GM21360 (cell line): ENCODE measurements at regions not wholly inside any gene's neighbourhood (a gene's known extent, or its start where the extent isn't known, plus 50 kb on each side); places are given as distances from the start of the nearest gene placed in this dataset.
"Not testable (repeated sequence)": the region's sequence is repeated elsewhere in the genome, so short reads cannot be mapped to it uniquely, and the experiment has no call there.

Experiments
- ATAC-seq: cut with Tn5 transposase; IDR thresholded peaks from one replicate; pipeline ENCODE4 v1.9.1; 2021; ENCODE audit warnings: mild to moderate bottlenecking, moderate library complexity; ENCODE audit not compliant: unreplicated experiment

DNA sequence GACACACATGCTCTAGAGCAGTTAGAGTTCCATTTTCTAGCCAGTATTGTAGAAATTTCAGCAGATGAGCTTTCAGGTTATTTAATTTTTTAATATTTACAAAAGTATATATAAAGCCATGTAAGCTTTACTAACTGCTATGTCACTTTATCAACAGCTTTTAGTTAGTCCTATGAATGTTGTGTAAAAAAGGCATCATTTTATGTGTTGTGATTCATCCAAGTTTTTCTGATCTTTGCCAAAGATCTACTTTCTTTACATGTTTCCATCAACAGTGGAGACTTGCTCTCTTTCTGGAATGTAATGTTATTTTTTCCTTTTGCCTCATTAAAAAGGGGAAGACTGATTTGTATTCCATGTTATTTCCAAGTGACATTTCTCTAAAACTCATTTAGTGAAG lies 125.2 kb upstream of the TFPI start:
- ATAC-seq: no peak

DNA sequence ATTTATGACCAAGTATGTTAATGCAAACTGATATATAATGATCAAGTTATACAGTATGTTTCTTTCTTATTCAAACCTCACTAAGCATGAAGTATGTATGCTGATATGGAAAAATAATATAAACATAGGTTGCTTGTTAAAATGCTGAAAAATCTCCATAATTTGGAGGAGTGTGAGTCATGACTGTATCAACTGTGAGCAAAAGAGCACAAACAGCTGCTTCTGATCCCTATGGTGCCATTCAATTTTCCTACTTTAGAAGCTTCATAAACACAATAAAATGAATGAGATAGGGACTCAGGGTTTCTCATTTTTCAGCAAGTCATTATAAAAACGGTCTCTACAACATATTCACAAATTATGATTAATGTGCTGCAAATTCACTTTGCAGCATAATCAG lies 129.9 kb upstream of the TFPI start:
- ATAC-seq: no peak

DNA sequence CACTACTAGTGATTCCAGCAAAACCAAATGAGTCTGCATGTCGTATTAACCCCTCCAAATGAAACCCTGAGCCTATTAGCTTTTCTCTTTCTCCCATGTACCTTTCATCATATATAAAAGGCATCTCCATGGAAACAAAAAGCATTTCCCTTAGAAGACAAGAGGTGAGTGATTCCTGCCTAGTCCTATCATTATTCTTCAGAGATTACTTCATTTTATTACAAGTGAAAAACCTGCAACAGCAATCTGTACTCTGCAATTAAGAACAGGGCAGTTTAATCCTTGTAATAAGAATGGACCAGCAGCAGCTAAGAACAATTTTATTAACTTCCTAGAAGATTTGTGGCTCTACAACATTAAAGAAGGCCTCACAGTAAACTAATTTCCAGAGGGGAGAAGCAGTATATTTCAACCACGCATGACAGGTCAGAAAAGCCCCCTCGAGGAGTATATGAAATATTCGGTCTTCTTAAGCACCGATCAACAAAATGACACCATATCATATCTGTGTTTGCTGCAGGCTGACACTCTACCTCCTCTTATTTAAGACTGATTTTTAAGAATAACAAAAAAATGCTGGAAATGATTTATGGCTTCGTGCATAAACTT lies 132.3 kb upstream of the TFPI start:
- no peak for ATAC-seq

DNA sequence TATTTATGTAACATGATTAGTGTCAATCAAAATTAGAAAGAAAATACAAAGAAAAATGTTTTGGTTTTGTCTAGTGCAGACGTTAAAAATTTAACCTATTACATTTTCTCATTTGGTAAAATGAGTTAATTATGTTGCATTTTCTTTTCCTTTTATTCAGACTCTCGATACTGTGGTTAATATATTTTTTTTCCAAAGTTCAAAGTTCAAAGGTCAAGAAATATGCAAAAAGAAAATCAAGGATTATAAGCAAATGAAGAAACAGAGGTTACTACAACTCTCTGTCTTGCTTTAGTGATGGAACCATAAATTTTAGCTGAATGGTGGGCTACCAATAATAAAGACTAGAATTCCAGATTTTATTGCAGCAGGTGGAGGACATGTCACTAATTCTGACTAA lies 133.3 kb upstream of the TFPI start:
- ATAC-seq: no peak

DNA sequence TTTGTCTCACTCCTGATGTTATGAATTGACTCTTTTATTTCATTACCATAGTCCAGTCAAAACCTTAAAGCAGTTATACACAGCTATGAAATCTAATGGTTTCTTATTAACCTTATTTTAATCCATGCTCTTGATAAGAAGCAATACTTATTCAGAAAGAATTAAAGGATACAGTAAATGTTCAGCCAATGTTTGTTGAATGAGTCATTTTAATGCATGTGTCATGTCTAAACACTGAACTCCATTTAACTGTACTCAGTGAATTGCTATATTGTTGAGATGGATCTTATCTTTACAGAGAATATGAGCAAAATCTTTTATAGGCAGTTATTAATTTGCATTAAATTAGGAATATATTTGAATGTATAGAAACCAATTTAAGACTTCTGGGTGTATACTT lies 135.1 kb upstream of the TFPI start:
- ATAC-seq: no peak

DNA sequence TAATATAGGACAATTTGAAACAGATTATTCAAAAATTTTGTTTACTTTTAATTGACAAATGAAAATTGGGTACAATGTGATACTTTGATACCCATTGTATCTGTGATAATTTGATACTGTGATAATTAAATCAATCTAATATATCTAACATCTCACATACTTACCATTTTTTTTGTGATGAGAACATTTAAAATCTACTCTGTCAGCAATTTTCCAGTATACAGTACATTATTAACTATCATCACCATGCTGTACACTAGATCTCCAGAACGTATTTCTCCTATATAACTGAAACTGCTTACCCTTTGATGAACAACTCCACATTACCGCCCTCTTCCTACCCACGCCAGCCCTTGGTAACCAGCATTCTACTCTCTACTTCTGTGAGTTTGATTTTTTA lies 139.7 kb upstream of the TFPI start:
- ATAC-seq: no peak

DNA sequence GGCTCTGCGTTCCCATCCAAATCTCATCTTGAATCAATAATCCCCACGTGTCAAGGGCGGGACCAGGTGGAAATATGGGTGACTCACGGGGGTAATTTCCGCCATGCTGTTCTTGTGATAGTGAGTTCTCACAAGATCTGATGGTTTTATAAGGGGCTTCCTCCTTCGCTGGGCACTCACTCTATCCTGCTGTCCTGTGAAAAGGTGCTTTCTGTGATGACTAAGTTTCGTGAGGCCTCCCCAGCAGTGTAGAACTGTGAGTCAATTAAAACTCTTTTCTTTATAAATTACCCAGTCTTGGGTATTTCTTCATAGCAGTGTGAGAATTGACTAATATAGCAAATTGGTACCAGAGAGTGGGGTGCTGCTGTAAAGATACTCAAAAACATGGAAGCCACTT lies 142.4 kb upstream of the TFPI start:
- ATAC-seq: not testable (repeated sequence)

DNA sequence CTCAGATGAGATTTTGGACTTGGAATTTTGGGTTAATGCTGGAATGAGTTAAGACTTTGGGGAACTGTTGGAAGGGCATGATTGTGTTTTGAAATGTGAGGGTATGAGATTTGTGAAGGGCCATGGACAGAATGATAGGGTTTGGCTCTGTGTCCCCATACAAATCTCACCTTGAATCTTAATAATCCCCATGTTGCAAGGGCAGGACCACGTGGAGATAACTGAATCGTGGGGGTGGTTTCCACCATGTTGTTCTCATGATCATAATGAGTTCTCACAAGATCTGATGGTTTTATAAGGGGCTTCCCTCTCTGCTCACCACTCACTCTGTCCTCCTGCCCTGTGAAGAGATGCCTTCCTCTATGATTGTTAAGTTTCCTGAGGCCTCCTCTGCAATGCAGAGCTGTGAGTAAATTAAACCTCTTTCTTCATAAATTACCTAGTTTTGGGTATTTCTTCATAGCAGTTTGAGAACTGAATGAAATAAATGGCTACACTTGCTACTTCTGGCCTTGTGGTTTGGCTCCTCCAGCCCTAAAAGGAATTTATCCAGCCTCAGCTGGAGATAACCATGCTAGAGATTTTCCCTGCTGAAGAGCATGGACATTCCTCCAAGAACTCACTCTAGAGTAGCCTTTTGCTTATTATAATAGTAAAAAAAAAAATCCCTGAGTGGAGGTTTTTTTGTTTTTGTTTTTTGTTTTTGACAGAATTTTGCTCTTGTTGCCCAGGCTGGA lies 144.3 kb upstream of the TFPI start:
- no peak for ATAC-seq

DNA sequence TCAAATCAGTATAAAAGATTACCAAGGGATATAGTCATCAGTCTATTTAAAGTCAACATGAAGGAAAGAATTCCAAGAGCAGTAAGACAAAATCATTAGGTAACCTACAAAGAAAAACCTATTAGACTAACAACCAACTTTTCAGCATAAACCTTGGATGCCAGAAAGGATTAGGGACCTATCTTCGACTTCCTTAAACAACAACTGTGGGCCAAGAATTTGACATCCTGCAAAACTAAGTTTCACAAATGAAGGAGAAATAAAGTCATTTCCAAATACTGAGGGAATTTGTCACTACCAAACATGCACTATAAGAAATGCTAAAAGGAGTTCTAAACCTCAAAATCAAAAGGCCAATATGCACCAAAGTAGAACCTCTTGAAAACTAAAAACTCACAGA lies 147.9 kb upstream of the TFPI start:
- no peak for ATAC-seq

DNA sequence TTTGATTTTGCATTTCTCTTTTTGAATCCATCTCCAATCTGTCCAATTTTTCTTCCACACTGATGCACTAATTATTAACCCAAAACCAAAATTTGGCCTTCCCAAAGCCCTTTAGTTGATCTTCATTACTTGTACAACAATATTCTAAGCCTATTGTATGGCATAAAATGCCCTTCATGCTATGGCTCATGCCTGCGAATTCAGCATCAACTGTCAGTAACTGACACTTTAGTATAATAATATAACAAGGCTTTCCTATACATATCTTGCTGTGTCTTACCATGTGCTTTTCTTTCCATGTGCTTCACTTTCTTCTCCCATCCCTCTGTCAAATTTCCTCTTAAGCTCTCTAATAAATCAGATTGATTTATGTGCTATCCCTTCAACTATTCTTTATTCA lies 154.0 kb upstream of the TFPI start:
- ATAC-seq: no peak

DNA sequence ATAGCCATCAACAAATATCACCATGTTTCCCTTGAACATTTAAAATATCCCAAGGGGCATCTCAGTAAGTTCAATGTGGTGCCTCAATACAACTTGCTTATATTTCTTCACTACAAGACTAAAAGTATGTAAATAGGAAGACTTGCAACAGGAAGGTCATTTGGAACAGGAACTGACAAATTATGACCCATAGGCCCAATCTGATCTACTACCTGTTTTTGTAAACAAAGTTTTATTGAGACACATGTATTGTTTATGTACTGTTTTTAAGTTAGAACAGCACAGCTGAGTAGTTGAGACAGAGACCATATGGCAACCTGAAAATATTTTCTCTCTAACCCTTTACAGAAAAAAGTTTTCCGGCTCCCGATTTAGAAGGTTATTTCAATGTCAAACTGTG lies 154.8 kb upstream of the TFPI start:
- no peak for ATAC-seq

DNA sequence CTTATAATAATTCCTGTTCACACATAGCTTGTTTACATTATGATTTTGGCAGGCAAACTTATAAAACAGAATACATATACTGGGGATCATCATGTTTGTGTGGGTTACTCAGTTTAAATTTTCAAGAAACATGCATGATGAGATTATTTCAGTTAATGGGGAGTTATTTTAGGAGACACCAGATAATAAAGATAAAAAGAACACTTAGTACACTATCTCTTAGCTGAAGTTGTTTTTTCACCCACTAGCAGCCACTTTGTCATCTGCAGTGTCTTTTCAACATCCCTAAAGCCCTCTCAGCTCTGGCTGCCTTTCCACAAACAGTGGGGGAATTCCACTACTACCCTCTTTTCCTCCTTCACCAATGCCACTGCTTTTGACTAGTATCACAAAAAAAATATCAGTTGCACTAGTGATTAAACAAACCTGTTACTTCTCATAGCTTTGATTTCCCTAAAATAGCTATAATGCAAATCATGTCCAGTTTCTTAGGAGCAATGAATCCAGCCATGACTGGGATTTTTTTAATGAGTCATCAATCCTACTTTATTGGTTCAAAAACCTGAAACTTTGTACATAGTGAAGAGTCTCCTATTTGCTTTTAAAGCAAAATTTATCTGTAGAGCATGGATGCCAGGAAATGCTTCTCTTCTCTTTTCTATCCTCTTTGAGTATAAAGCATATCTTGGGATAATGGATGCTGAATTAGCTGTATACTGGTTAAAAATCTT lies 156.7 kb upstream of the TFPI start:
- no peak for ATAC-seq

DNA sequence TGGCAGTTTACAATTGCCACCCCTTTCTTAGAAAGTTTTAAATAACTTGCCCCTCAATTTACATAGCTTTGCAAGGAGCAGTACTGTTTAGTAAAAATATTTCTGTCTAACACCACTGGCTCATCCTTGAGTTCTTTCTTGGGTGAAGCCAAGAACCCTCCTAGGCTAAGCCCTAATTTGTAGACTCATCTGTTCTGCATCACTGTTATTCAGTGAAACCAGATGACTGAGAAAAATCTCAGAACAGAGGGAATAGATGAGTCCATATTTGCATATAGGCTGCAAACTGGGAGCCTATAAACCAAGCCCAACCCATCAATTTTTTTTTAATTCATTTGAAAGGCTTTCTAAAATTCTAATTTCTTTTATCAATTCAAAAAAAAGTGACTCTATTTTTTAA lies 161.4 kb upstream of the TFPI start:
- no peak for ATAC-seq

DNA sequence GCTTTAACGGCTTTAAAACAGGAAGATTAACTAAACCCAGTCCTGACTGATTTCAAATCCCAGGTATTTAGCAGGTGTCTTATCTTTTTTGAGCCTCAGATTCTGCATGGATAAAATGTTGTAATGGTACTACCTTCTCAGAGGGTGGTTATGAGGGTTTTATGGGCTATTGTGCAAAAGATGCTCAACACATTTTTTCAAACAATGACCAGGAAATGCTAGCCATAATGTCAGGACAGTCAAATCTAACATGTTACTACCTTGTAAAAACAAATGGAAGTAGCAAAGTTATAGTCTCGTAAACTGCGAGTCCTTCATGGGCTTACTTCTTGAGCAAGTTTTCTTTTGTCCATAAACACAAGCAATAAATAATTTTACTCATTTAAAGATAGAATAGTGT lies 162.1 kb upstream of the TFPI start:
- ATAC-seq: no peak

DNA sequence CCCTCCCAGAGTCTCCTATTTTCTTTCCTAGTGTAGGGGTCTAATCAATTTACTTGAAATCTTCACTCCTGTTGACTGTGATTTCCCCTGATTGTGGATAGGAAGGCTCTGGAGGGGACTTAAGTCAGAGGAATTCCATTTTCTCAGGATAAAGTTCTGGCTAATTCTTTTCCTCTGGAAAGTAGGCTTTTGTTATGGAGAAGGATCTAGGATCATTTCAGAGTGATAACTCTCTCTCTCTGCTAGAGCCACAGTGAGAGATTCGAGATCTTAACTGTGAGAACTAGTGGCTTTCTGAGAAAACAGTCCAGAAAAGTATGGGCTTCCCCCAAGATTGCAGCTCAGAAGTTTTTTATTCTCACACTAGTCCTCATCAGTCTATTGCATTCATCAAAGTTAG lies 163.9 kb upstream of the TFPI start:
- ATAC-seq: no peak

DNA sequence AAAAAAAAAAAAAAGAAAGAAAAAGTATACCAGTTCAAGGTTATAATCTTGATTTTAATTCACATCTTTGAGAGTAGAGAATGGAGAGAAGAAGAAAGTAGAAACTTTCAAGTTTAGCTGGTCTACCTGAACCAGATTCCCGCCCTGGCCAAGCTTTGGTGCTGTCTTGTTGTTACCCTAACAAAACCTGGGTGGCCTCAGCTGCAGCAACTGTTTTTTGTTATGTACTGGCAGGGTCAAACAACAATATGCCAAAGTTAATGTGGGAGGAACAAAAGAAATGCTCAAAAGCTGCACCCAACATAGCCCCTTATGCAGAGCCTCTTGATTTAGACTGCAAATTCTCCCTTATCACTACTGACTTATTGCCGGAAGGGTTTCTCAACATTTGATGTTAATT lies 165.3 kb upstream of the TFPI start:
- no peak for ATAC-seq

DNA sequence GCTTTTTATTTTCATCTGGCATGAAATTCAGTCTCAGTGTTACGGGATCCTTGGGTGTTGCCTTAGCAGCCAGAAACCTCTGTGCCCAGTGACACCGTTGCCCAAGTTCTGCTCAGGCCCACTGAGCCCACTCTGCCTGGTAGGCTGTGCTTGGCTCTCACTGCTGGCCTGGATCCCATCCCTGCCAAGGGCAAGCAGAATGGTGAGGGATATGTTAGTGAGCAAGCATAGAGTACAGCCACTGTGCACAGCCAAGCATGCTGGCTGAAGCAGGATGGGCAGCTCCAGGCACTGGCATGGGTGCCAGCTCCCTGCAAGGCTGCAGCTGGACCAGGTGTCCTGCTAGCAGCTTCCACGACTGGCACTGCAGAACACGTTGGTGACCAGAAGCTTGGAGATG lies 194.7 kb upstream of the TFPI start:
- ATAC-seq: no peak

DNA sequence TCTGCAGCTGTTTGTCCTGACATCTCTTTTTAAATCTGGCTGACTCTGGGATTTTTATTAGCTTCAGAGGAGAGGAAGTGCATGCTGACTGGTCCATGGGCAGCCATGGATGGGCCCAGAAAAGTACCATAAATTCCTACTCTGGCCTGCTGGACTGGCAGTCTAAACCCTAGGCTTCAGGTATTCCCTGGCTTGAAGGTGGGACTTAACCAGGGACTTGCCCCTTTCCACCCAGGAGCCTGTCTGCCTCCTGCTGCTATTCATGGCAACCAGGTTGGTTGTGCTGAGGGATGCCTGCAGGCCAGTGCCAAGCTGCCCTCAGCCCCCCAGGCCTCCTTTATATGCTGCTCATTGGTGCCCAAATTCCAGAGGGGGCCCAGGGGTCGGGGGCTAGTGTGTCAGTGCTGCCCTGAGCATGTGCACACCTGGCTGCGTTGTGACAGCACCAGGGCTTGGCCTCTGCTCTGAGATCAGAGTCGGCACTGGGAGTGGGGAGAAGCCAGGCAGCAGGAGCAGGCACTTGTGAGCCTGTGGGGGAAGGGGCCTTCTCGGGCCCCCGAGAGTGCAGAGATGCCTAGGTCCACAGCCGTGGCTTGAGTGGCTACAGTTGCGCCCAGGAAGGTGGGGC lies 195.7 kb upstream of the TFPI start:
- no peak for ATAC-seq

DNA sequence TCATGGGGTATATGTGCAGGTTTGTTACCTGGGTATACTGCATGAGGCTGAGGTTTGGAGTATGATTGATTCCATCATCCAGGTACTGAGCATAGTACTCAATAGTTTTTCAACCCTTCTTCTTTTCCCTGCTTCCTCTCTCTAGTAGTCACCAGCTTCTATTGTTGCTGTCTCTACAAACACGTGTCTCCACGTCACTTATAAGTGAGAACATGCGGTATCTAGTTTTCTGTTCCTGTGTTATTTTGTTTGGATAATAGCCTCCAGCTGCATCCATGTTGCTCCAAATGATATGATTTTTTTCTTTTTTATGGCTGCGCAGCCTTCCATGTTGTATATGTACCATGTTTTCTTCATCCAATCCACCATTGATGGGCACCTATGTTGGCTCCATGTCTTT lies 214.8 kb upstream of the TFPI start:
- no peak for ATAC-seq

DNA sequence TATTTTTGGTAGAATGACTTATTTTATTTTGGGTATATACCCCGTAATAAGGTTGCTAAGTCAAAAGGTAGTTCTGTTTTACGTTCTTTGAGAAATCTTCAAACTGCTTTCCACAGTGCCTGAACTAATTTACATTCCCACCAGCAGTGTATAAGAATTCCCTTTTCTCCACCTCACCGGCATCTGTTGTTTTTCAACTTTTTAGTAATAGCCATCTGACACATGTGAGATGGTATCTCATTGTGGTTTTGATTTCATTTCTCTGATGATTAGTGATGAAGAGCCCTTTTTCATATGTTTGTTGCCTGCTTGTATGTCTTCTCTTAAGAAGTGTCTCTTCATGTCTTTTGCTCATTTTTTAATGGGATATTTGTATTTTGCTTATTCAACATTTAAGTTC lies 215.2 kb upstream of the TFPI start:
- ATAC-seq: no peak

DNA sequence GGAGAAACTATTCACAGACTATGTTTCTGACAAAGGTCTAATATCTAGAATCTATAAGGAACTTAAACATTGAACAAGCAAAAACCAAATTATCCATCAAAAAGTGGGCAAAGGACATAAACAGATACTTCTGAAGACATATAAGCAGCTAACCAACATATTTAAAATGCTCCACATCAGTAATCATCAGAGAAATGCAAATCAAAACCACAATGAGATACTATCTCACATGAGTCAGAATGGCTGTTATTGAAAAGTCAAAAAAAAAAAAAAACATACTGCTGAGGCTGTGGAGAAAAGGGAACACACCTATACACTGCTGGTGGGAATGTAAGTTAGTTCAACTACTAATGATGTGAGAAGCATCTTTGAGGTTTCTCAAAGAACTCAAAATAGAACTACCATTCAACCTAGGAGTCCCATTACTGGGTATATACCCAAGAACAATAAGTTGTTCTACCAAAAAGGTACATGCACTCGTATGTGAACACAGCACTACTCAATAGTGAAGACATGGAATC lies 220.4 kb upstream of the TFPI start:
- no peak for ATAC-seq

DNA sequence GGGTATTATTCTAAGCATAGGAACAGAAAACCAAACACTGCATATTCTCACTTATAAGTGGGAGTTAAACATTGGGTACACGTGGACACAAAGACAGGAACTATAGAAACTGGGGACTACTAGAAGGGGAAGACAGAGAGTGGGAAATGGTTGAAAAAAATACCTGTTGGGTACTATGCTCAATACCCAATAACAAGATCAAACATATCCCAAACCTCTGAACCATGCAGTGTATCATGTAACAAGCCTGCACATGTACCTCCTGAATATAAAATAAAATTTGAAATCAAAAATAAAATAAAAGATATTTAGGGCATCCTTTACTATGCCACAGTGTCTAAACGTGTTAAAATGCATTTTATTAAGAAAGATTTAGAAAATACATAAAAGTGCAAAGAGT lies 221.0 kb upstream of the TFPI start:
- no peak for ATAC-seq
